ENCODE measurements at regions not wholly inside any gene's neighbourhood (a gene's known extent, or its start where the extent isn't known, plus 50 kb on each side); places are given as distances from the start of the nearest gene placed in this dataset.

DNA sequence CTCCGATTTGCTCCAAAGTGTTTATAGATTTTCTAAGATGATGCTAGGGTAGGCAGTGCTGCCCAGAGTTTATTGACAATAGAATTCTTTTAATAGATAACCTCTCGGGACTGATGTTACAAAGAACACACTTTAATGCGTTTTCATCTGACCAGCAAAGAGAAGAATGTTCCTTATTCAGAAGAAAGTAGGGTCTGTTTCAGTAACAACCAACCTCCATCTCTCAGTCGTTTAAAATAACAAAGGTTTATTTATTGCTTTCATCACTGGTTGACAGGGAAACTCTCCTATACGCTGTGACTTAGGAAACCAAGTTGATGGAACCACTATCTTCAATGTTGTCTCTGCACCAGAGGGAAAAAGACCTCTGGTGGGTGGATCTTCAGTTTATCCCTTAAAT is 55.1 kb upstream of the PAPPA start:
- TF ChIP-seq, protein P1, sequence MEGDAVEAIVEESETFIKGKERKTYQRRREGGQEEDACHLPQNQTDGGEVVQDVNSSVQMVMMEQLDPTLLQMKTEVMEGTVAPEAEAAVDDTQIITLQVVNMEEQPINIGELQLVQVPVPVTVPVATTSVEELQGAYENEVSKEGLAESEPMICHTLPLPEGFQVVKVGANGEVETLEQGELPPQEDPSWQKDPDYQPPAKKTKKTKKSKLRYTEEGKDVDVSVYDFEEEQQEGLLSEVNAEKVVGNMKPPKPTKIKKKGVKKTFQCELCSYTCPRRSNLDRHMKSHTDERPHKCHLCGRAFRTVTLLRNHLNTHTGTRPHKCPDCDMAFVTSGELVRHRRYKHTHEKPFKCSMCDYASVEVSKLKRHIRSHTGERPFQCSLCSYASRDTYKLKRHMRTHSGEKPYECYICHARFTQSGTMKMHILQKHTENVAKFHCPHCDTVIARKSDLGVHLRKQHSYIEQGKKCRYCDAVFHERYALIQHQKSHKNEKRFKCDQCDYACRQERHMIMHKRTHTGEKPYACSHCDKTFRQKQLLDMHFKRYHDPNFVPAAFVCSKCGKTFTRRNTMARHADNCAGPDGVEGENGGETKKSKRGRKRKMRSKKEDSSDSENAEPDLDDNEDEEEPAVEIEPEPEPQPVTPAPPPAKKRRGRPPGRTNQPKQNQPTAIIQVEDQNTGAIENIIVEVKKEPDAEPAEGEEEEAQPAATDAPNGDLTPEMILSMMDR (IDR thresholded peaks at IDR 0.05): no peak
- no peak for TF ChIP-seq POLR2A (IDR thresholded peaks at IDR 0.05)
- no peak for TF ChIP-seq POLR2AphosphoS5 (IDR thresholded peaks at IDR 0.05)

Data from prostate gland (tissue), 2 donors.